NCI-H1105 (cell line): ENCODE measurements at regions not wholly inside any gene's neighbourhood (a gene's known extent, or its start where the extent isn't known, plus 50 kb on each side); places are given as distances from the start of the nearest gene placed in this dataset.

ENCODE experiments used
- DNase-seq: peaks from one replicate; lab custom pipeline; 2025; lab: John Stamatoyannopoulos, UW

DNA sequence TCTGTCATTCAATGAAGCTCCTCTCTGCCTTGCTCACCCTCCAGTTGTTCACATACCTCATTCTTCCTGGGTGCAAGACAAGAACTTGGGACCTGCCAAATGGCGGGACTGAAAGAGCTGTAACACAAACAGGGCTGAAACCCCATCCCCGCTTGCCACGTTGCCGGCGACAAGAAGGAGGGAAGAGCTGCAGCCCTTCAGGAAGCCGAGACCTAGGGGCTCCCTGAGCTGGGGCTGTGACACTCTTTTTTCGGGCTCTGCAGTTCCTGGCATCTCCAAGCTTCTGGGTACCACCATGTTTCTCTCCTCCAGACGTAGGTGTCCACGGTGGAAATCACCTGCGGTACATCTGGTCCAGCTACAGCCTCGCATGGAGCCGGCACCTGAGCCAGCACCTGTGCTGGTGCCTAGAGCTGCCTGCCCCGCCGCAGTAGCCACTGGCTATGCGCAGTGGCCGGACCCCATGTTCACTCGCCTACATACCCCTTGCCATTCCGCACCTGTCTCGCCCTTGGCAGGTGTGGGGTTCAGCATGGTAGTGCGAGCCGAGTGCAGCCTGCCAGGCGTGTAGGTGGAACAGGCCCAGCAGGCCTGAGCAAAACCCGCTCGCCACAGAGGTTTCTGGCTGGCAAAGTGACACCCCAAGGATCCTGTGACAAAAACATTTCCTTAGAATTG, 367.0 kb upstream of the NEGR1 start:
- no peak for DNase-seq

- no peak for DNase-seq
Measured at GRCh38 chr1:72648465-72648864, 366.1 kb upstream of the NEGR1 start.

- DNase-seq: no peak
Measured at GRCh38 chr1:72643142-72643541, 360.8 kb upstream of the NEGR1 start.

GRCh38 chr1:72637593-72637992, 355.3 kb upstream of the NEGR1 start:
- DNase-seq: no peak

- no peak for DNase-seq
Measured at GRCh38 chr1:72636631-72637030, 354.3 kb upstream of the NEGR1 start.

GRCh38 chr1:72635719-72636118, 353.4 kb upstream of the NEGR1 start:
- no peak for DNase-seq

GRCh38 chr1:72634946-72635345, 352.6 kb upstream of the NEGR1 start:
- no peak for DNase-seq

GRCh38 chr1:72631449-72631848, 349.1 kb upstream of the NEGR1 start:
- DNase-seq: no peak

DNA sequence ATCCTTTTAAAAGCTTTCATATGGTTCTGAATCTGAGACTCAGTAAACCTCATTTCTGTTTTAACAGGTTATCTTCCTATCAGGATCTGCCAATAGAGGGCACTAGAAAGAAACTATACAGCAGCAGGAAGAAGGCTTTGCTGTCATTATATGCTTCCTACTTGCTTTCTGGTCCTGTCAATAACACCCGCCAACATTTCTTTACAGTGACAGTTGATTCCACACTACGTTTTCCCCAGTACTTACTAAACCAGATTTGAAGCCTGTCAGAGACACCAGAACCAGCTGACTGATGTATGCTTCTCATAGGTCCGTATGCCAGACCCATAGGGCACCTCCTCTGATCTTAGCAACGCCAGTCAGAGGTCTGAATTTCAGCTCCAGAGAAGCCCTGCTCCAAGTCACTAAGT, 341.0 kb upstream of the NEGR1 start:
- DNase-seq: peak; percentile 23

- DNase-seq: no peak
Measured at GRCh38 chr1:72620453-72620852, 338.1 kb upstream of the NEGR1 start.

DNA sequence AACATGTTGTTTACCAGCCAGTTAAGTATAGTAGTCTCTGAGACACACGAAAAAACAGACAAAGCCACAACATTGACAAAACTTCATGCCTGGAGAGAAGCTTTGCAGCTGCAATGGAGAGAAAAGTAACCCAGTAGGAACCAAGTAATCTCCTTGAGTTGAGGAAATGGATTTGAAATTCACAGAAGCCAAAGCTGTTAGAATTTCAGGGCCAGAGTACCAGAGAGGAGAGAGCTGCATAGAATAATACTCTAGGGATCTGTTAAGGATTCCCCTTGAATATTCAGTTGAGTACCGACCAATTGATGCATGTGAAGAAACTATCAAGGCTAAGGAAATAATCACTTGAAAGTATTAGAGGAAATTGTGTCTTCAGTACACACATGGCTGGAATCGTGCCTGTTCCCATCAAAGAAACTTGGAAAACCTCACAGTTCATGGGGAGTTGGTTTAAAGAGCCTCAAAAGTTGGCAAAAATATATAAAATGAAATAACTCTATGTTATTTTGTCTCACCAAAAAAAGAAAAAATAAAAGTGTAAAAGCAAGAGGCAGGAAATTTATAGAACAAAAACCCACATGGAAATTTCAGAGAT, 324.0 kb upstream of the NEGR1 start:
- DNase-seq: no peak

- no peak for DNase-seq
Measured at GRCh38 chr1:72601035-72601674, 318.8 kb upstream of the NEGR1 start.

- no peak for DNase-seq
Measured at GRCh38 chr1:72586023-72586685, 303.8 kb upstream of the NEGR1 start.

- no peak for DNase-seq
Measured at GRCh38 chr1:72579629-72580028, 297.3 kb upstream of the NEGR1 start.

DNA sequence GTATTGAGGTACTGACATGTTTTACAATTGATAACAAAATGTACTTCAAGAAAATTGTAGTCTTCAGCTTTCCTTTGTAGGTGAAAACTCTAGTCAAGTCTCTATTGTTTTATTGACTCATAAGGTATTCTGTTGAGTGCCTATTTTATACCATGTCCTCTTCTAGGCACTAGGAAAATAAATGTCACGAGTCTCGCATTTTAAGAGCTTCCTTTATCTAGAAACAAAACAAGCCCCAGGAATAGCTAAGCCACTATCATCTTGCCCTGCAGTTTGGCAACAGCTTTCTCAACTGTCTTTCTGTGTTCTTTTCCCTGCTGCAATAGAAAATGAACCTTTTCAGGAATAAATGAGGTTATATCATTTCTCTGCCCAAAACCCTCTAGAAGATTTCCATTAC, 288.5 kb upstream of the NEGR1 start:
- DNase-seq: no peak

DNA sequence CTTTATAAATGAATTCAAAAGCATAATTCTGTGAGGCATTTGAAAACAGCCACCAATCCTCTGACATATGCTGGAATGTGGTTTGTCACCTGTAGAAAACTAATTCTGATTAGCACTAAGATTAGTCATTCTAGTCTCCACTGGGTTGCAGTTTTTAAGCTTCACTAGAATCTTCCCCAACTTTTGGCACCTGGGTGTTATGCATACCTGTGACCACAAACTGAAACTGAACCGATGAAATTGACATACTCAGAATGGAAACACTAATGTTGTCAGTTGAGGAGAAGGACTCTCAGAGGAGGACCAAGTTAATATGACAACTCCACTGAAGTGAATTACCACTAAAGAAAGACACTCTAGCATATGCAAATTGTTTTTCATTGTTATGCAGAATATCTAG, 285.8 kb upstream of the NEGR1 start:
- DNase-seq: no peak

- peak; percentile 7 for DNase-seq
Measured at GRCh38 chr1:72567521-72567920, 285.2 kb upstream of the NEGR1 start.

- DNase-seq: no peak
Measured at GRCh38 chr1:72564749-72565148, 282.4 kb upstream of the NEGR1 start.

- DNase-seq: no peak
Measured at GRCh38 chr1:72557446-72558049, 275.2 kb upstream of the NEGR1 start.

DNA sequence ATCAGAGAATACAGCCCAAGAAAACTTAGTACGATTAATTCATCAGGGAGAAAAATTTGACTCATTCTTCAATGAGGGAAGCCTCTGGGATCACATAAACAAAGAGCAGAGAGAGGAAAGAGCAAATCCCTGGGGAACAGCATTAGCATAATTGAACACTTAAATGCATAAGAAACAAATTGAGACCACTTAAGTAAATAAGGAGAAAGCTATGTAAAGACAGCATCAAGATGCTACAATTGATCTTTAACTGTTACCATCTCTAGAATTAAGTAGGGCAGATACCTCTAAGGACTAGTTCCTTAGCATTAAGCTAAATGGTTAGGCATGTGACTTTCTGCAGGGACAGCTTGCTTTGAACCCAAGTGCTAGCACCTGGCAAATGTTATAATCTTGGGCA, 265.1 kb upstream of the NEGR1 start:
- no peak for DNase-seq

GRCh38 chr1:72540674-72541073, 258.3 kb upstream of the NEGR1 start:
- DNase-seq: no peak

- no peak for DNase-seq
Measured at GRCh38 chr1:72535470-72535869, 253.1 kb upstream of the NEGR1 start.

DNA sequence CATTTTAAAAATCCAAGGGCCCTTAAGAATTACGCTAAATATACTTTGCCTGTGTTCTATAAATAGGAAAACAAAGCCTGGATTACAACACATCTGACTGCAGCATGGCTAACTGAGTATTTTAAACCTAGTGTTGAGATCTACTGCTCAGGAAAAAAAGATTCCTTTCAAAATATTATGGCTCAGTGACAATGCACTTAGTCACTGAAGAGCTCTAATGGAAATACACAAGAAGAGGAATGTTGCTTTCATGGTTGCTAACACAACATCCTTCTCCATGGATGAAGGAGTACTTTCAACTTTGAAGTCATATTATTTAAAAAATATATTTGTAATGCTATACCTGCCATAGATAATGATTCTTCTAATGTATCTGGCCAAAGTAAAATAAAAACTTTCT, 248.3 kb upstream of the NEGR1 start:
- DNase-seq: no peak
